PC-9 (cell line): ENCODE measurements at regions not wholly inside any gene's neighbourhood (a gene's known extent, or its start where the extent isn't known, plus 50 kb on each side); places are given as distances from the start of the nearest gene placed in this dataset.

Experiments
- BruUV-seq: library from RNA; stranded (reverse); fragments of 400-500 nt; replicated peaks from 2 replicates; lab custom pipeline; 2021; lab: Mats Ljungman, UMichigan
- CTCF ChIA-PET: fragments of 300-600 bp; sonication (Branson Sonifier 250); formaldehyde crosslinking; loops from one replicate; lab custom pipeline; 2022; ENCODE audit warnings: antibody characterized with exemption; lab: Charles Lee
- POLR2A ChIA-PET: fragments of 300-600 bp; sonication (Branson Sonifier 250); formaldehyde crosslinking; loops from one replicate; lab custom pipeline; 2022; ENCODE audit warnings: antibody characterized with exemption; ENCODE audit not compliant: unreplicated experiment; lab: Charles Lee
- DNase-seq, 2 experiments: peaks; one replicate each; pipeline versions ENCODE4 v3.0.0 to v3.0.0-alpha.2; 2015 to 2022; ENCODE audit warnings: mixed read lengths in 1 of 2
- H2AFZ ChIP-seq: fragments of 200-600 bp; sonication (generic); 2 replicates; pipeline ENCODE4 v1.8.1; 2017; ENCODE audit warnings: antibody characterized with exemption
- H3F3A ChIP-seq: fragments of 200-600 bp; sonication (generic); 2 replicates; pipeline ENCODE4 v1.8.1; 2017; ENCODE audit warnings: antibody characterized with exemption, mild to moderate bottlenecking, low read depth; ENCODE audit not compliant: insufficient read depth
- H3K27ac ChIP-seq: fragments of 200-600 bp; sonication (generic); 2 replicates; pipeline ENCODE4 v1.6.1; 2016; ENCODE audit warnings: mixed run types
- H3K27me3 ChIP-seq: fragments of 200-600 bp; sonication (generic); 2 replicates; pipeline ENCODE4 v1.6.1; 2016; ENCODE audit warnings: low read depth, mixed run types; ENCODE audit not compliant: insufficient read depth
- H3K36me3 ChIP-seq: fragments of 200-600 bp; sonication (generic); 2 replicates; pipeline ENCODE4 v1.6.1; 2016; ENCODE audit warnings: low read depth, mixed run types
- H3K4me1 ChIP-seq: fragments of 200-600 bp; sonication (generic); replicated peaks from 2 replicates; pipeline ENCODE4 v1.6.1; 2016; ENCODE audit warnings: mixed run types; ENCODE audit not compliant: insufficient read depth
- H3K4me2 ChIP-seq: fragments of 200-600 bp; sonication (generic); 2 replicates; pipeline ENCODE4 v1.6.1; 2017; ENCODE audit warnings: mixed run types
- H3K4me3 ChIP-seq: fragments of 200-600 bp; sonication (generic); 2 replicates; pipeline ENCODE4 v1.6.1; 2016; ENCODE audit warnings: mixed run types
- H3K79me2 ChIP-seq: fragments of 200-600 bp; sonication (generic); 2 replicates; pipeline ENCODE4 v1.6.1; 2017; ENCODE audit warnings: low read depth, mixed run types
- H3K9me2 ChIP-seq: fragments of 200-600 bp; sonication (generic); 2 replicates; pipeline ENCODE4 v1.8.1; 2017; ENCODE audit warnings: mild to moderate bottlenecking; ENCODE audit not compliant: insufficient read depth
- H3K9me3 ChIP-seq: fragments of 200-600 bp; sonication (generic); 2 replicates; pipeline ENCODE4 v1.8.1; 2016; ENCODE audit warnings: low read depth; ENCODE audit not compliant: insufficient read depth
- H4K20me1 ChIP-seq: fragments of 200-600 bp; sonication (generic); 2 replicates; pipeline ENCODE4 v1.8.1; 2017; ENCODE audit not compliant: insufficient read depth
- CTCF ChIP-seq: fragments of 200-600 bp; sonication (generic); conservative IDR thresholded peaks from 2 replicates; pipeline ENCODE4 v1.6.1; 2017; ENCODE audit warnings: mixed run types, antibody characterized with exemption, mild to moderate bottlenecking, moderate library complexity
- EZH2 ChIP-seq: fragments of 200-600 bp; sonication (generic); IDR thresholded peaks from 2 replicates; pipeline ENCODE4 v1.8.0; 2017; ENCODE audit warnings: antibody characterized with exemption, low read depth
- intact Hi-C: fragments of 100-400 bp; cut with micrococcal nuclease; formaldehyde crosslinking; loops from one replicate; pipeline ENCODE4 v1.10.0; 2022; ENCODE audit not compliant: unreplicated experiment

GRCh38 chr1:115192200-115192767, 103.0 kb upstream of the TSPAN2 start:
- Histone ChIP-seq H3F3A (peaks cover 55% of the 10 kb centered on the region), H3K9me2 (no peaks in the 10 kb centered on the region), H3K9me3 (peaks cover 5% of the 10 kb centered on the region), H3K27ac (peak overlapping the region; percentile 100; the same call in 1 of the 2 replicates), H2AFZ (no peak overlapping the region), H3K4me1 (peaks cover 79% of the 10 kb centered on the region), H3K4me3 (no peak overlapping the region), H3K79me2 (no peaks in the 10 kb centered on the region), H4K20me1 (no peaks in the 10 kb centered on the region), H3K4me2 (no peak overlapping the region; the same call in 1 of the 2 replicates), H3K27me3 (no peaks in the 10 kb centered on the region), H3K36me3 (0 out of 2 replicates have a peak, but pooled peaks cover 5% of the 10 kb centered on the region)
- no peak for DNase-seq
- ChIA-PET POLR2A (interaction anchor here (0.5 kb wide), 1 partner anchor 28 kb away, joined by 4 read pairs; no protein-coding TSS in a partner anchor), CTCF (no interaction called here)
- intact Hi-C loops = loop anchor here (5.0 kb wide), 1 partner anchor 110 kb away; no protein-coding TSS in a partner anchor
- BruUV-seq = no TSS peak
- TF ChIP-seq EZH2 (no peak), CTCF (no peak)

GRCh38 chr1:115191691-115192090, 102.4 kb upstream of the TSPAN2 start:
- Histone ChIP-seq H3K4me1 (peaks cover 79% of the 10 kb centered on the region), H3K36me3 (0 out of 2 replicates have a peak, but pooled peaks cover 5% of the 10 kb centered on the region), H3K27ac (peak overlapping the region; percentile 100), H3K27me3 (no peaks in the 10 kb centered on the region), H3K4me2 (peak overlapping the region; percentile 69), H3K9me3 (peaks cover 5% of the 10 kb centered on the region), H3K79me2 (no peaks in the 10 kb centered on the region), H3K4me3 (no peak overlapping the region), H2AFZ (no peak overlapping the region), H4K20me1 (no peaks in the 10 kb centered on the region), H3K9me2 (no peaks in the 10 kb centered on the region), H3F3A (peaks cover 55% of the 10 kb centered on the region)
- intact Hi-C loops = loop anchor here (2.0 to 5.0 kb wide), 2 partner anchors 27 to 111 kb away; no protein-coding TSS in a partner anchor
- no TSS peak for BruUV-seq
- DNase-seq = no peak
- CTCF ChIA-PET = no interaction called here
- no peak for TF ChIP-seq EZH2
- POLR2A ChIA-PET = no interaction called here

GRCh38 chr1:115190540-115191170, 101.4 kb upstream of the TSPAN2 start:
- H2AFZ ChIP-seq = no peak overlapping the region; the same call in 1 of the 2 replicates
- 0 out of 2 replicates have a peak, but pooled peaks cover 5% of the 10 kb centered on the region for H3K36me3 ChIP-seq
- TSS peak; percentile 95 for BruUV-seq
- no peak for TF ChIP-seq EZH2
- TF ChIP-seq CTCF = no peak
- H3F3A ChIP-seq = peaks cover 55% of the 10 kb centered on the region
- H3K4me2 ChIP-seq = peak overlapping the region; percentile 69
- peaks cover 87% of the 10 kb centered on the region for H3K4me1 ChIP-seq
- POLR2A ChIA-PET = interaction anchor here (0.6 to 1.2 kb wide), 9 partner anchors 11 to 456 kb away, joined by 3 to 23 read pairs (median 4); no protein-coding TSS in a partner anchor
- no peaks in the 10 kb centered on the region for H4K20me1 ChIP-seq
- no peaks in the 10 kb centered on the region for H3K9me2 ChIP-seq
- peaks cover 5% of the 10 kb centered on the region for H3K9me3 ChIP-seq
- no peak overlapping the region; the same call in 1 of the 2 replicates for H3K4me3 ChIP-seq
- intact Hi-C loops = loop anchor here (1.0 to 5.0 kb wide), 5 partner anchors 28 to 356 kb away; no protein-coding TSS in a partner anchor
- H3K79me2 ChIP-seq = no peaks in the 10 kb centered on the region
- no peak for DNase-seq
- CTCF ChIA-PET = interaction anchor here (0.5 to 0.7 kb wide), 3 partner anchors 165 to 273 kb away, joined by 3 to 8 read pairs (median 3); no protein-coding TSS in a partner anchor
- H3K27me3 ChIP-seq = no peaks in the 10 kb centered on the region
- H3K27ac ChIP-seq = peak overlapping the region; percentile 100
